ENCODE measurements at regions not wholly inside any gene's neighbourhood (a gene's known extent, or its start where the extent isn't known, plus 50 kb on each side); places are given as distances from the start of the nearest gene placed in this dataset.

DNA sequence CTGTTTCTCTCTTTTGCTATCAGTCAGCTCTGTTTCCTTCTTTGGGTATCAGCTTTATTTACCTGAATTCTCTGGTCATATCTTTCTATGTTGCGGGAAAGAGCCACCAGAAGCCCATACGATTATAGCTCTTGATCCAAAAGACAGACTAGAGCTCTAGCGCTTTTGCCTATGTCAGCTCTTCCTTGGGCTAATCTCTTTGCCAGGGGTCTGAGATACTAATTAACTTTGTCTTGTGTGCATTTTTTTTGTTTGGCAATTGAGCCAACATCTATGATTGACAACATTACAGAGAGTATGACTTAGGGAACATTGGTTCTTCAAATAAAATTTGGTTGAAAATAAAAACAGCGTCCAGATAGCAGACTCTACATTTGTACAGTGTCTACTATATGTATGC, 603.0 kb downstream of the KCTD16 start:
- FAIRE-seq (no peak), DNase-seq (ENCODE audit: insufficient read length, low spot score) (no peak)
- no peak for TF ChIP-seq POLR2A (IDR thresholded peaks at IDR 0.05; ENCODE audit: low read depth, low read length)

DNA sequence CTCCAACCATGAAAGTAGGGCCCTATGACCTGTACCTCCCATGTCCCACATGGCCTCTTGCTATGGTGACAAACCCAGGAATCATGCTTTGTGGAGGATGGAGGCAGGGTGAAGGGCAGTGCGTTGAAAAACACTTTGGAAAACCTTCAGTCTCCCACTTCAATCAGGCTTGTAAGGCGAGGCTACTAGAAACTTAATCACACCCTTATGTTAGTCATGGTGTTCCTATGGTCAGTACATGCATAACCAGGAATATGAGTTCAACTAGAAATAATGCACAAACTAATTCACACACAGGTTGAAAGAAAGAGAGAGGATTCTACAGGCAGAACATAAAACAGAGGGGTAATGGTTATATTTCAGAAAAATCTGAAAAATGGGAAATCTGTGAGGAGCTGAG, 601.1 kb downstream of the KCTD16 start:
- TF ChIP-seq POLR2A (IDR thresholded peaks at IDR 0.05; ENCODE audit: low read depth, low read length) = no peak
- DNase-seq (ENCODE audit: insufficient read length, low spot score) (no peak), FAIRE-seq (no peak)

GRCh38 chr5:144742361-144742760, 571.7 kb downstream of the KCTD16 start:
- FAIRE-seq = no peak
- TF ChIP-seq POLR2A (IDR thresholded peaks at IDR 0.05; ENCODE audit: low read depth, low read length) = no peak
- DNase-seq (ENCODE audit: insufficient read length, low spot score) = no peak

GRCh38 chr5:144731786-144732185, 561.1 kb downstream of the KCTD16 start:
- TF ChIP-seq POLR2A (IDR thresholded peaks at IDR 0.05; ENCODE audit: low read depth, low read length) = no peak
- DNase-seq (ENCODE audit: insufficient read length, low spot score) = no peak
- FAIRE-seq = no peak

DNA sequence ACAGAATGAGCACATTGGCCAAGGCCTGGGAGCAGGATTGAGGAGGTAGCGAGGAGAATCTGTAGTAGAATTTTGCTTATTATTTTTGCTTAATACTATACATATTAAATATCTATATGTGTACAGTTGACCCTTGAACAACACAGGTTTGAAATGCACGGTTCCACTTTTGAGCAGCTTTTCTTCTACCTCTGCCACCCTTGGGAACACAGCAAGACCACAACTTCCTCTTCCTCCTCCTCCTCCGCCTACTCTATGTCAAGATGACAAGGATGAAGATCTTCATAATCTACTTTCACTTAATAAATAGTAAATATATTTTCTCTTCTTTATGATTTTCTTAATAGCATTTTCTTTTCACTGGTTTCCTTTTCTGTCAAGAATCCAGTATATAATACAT, 541.4 kb downstream of the KCTD16 start:
- FAIRE-seq = no peak

GRCh38 chr5:144711172-144711571, 540.5 kb downstream of the KCTD16 start:
- DNase-seq (ENCODE audit: insufficient read length, low spot score) (no peak), FAIRE-seq (no peak)
- TF ChIP-seq POLR2A (IDR thresholded peaks at IDR 0.05; ENCODE audit: low read depth, low read length) = no peak

More for the DNA sequence above, 541.4 kb downstream of the KCTD16 start:
- TF ChIP-seq POLR2A (IDR thresholded peaks at IDR 0.05; ENCODE audit: low read depth, low read length) = no peak
- no peak for DNase-seq (ENCODE audit: insufficient read length, low spot score)

GRCh38 chr5:144710637-144711036, 540.0 kb downstream of the KCTD16 start:
- DNase-seq (ENCODE audit: insufficient read length, low spot score) (no peak), FAIRE-seq (no peak)
- TF ChIP-seq POLR2A (IDR thresholded peaks at IDR 0.05; ENCODE audit: low read depth, low read length) = no peak

DNA sequence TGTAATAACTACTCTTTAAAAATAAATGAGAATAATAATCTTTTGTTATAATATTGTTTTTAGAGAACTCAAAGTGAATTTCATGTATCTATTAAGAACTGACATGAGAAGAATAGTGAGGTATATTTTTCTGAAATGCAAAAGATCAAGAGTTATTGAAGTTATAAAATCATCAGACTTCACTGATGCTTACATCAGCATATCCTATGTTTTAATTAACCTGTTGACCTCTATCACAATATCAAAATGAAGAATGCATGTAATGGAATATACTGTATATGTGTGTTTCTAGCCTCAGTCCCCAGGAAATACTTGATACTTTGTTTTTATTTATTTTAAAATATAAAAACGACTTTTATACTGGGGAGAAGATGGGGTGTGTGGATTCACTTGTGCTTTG, 533.1 kb downstream of the KCTD16 start:
- no peak for TF ChIP-seq POLR2A (IDR thresholded peaks at IDR 0.05; ENCODE audit: low read depth, low read length)

DNA sequence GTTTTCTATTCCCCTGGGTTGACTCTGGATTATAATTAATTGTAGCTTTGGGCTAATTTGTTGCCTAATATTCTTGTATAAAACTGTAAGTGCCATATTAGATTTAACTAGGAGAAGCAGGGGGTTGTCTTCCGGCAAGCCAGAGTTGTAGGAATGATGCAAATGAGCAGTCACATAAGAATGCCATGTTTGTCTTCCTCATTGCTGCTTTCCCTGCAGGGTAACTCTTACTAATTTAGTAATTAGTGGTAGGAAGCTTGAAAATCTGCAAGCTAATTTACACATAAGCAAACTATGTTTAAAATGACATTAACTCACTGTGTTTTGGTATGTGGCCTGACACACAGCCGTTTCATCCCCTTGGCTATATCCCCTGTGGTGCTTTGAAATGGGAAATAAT, 527.8 kb downstream of the KCTD16 start:
- FAIRE-seq (peak; percentile 15), DNase-seq (ENCODE audit: insufficient read length, low spot score) (no peak)
- TF ChIP-seq POLR2A (IDR thresholded peaks at IDR 0.05; ENCODE audit: low read depth, low read length) = no peak

More for the DNA sequence above, 533.1 kb downstream of the KCTD16 start:
- DNase-seq (ENCODE audit: insufficient read length, low spot score) (no peak), FAIRE-seq (no peak)

DNA sequence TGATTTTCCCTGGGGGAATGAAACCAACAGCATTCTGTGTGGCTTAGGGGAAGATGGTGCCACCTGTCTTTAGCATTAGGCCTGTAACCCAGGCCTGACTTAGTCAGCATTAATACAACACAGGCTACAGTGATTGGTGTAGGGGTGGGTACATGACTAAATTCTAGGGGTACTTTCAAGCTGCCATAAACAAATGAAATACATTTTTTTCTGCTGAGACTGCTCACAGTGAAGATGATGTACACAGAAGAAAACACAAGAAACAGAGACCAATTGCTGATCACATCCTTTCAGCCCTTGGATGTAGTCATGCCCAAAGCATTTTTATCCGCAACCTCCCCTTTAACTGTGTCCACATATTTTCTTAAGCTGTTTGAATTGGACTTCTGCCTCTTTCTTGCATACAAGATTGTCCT, 527.2 kb downstream of the KCTD16 start:
- no peak for TF ChIP-seq POLR2A (IDR thresholded peaks at IDR 0.05; ENCODE audit: low read depth, low read length)
- FAIRE-seq (peak; percentile 99), DNase-seq (ENCODE audit: insufficient read length, low spot score) (peak; percentile 26)

GRCh38 chr5:144691936-144692335, 521.3 kb downstream of the KCTD16 start:
- DNase-seq (ENCODE audit: insufficient read length, low spot score) = no peak
- no peak for TF ChIP-seq POLR2A (IDR thresholded peaks at IDR 0.05; ENCODE audit: low read depth, low read length)
- no peak for FAIRE-seq

DNA sequence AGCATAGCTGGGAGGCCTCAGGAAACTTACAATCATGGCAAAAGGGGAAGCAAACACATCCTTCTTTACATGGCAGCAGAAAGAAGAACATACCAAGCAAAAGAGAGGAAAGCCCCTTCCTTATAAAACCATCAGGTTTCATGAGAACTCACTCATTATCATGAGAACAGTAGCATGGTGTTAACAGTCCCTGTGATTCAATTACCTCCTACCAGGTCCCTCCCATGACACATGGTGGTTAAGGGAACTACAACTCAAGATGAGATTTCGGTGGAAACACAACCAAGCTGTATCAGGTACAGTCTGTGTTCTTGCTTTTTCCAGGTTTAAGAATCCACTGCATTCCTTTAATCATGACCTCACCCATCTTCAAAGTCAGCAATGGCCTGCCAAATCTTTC, 514.2 kb downstream of the KCTD16 start:
- DNase-seq (ENCODE audit: insufficient read length, low spot score) (no peak), FAIRE-seq (no peak)
- TF ChIP-seq POLR2A (IDR thresholded peaks at IDR 0.05; ENCODE audit: low read depth, low read length) = no peak

GRCh38 chr5:144680711-144681110, 510.0 kb downstream of the KCTD16 start:
- TF ChIP-seq POLR2A (IDR thresholded peaks at IDR 0.05; ENCODE audit: low read depth, low read length) = no peak
- FAIRE-seq (no peak), DNase-seq (ENCODE audit: insufficient read length, low spot score) (no peak)

- DNase-seq (ENCODE audit: insufficient read length, low spot score) (no peak), FAIRE-seq (no peak)
- no peak for TF ChIP-seq POLR2A (IDR thresholded peaks at IDR 0.05; ENCODE audit: low read depth, low read length)
Observed at GRCh38 chr5:144671066-144671465, 500.4 kb downstream of the KCTD16 start.

GRCh38 chr5:144659634-144660227, 489.1 kb downstream of the KCTD16 start:
- FAIRE-seq (no peak), DNase-seq (ENCODE audit: insufficient read length, low spot score) (no peak)
- TF ChIP-seq POLR2A (IDR thresholded peaks at IDR 0.05; ENCODE audit: low read depth, low read length) = no peak

- TF ChIP-seq POLR2A (IDR thresholded peaks at IDR 0.05; ENCODE audit: low read depth, low read length) = no peak
- no peak for DNase-seq (ENCODE audit: insufficient read length, low spot score)
- no peak for FAIRE-seq
Observed at GRCh38 chr5:144644317-144644716, 473.6 kb downstream of the KCTD16 start.

All from H54 (cell line).